IMR-90 (cell line): ENCODE measurements at regions not wholly inside any gene's neighbourhood (a gene's known extent, or its start where the extent isn't known, plus 50 kb on each side); places are given as distances from the start of the nearest gene placed in this dataset.

Experiments used
- ATAC-seq: fragments of 200-7000 bp; cut with Tn5 transposase; 2 replicates; pipeline ENCODE4 v1.9.1; 2020; ENCODE audit warnings: low read depth, mild to moderate bottlenecking, moderate library complexity
- BruUV-seq: library from RNA; stranded (reverse); fragments of 400-500 nt; replicated peaks from 2 replicates; lab custom pipeline; 2021; lab: Mats Ljungman, UMichigan
- CTCF ChIA-PET: fragments of 300-600 bp; formaldehyde crosslinking; extraction: SDS; loops from one replicate; lab custom pipeline; 2021; ENCODE audit warnings: antibody characterized with exemption; lab: Yijun Ruan, JAX
- POLR2A ChIA-PET: fragments of 300-600 bp; sonication (Branson Sonifier 250); formaldehyde crosslinking; loops from one replicate; lab custom pipeline; 2022; ENCODE audit warnings: antibody characterized with exemption; ENCODE audit not compliant: unreplicated experiment; lab: Charles Lee
- DNase-seq: peaks from one replicate; pipeline ENCODE4 v3.0.0; 2013
- H2AFZ ChIP-seq: replicated peaks from 2 replicates; pipeline ENCODE3; 2013; ENCODE audit warnings: low read length, mild to moderate bottlenecking; ENCODE audit not compliant: poor library complexity
- H2AK5ac ChIP-seq: 2 replicates; pipeline ENCODE4 v1.6.1; 2013; ENCODE audit warnings: low read depth, low read length, inconsistent platforms
- H2AK9ac ChIP-seq: replicated peaks from 2 replicates; pipeline ENCODE3; 2013; ENCODE audit warnings: mild to moderate bottlenecking, low read depth, low read length, moderate library complexity; ENCODE audit not compliant: poor library complexity
- H2BK120ac ChIP-seq: 2 replicates; pipeline ENCODE4 v1.6.1; 2013; ENCODE audit warnings: low read depth, low read length, inconsistent platforms
- H2BK15ac ChIP-seq: 3 replicates; pipeline ENCODE4 v1.6.1; 2013; ENCODE audit warnings: low read depth, low read length, inconsistent platforms
- H2BK20ac ChIP-seq: 2 replicates; pipeline ENCODE4 v1.6.1; 2013; ENCODE audit warnings: low read depth, mild to moderate bottlenecking, inconsistent platforms, low read length, moderate library complexity
- H2BK5ac ChIP-seq: 2 replicates; pipeline ENCODE4 v1.6.1; 2013; ENCODE audit warnings: mild to moderate bottlenecking, low read depth, low read length, inconsistent platforms; ENCODE audit not compliant: poor library complexity, severe bottlenecking
- H3K14ac ChIP-seq: replicated peaks from 2 replicates; pipeline ENCODE4 v1.6.1; 2013; ENCODE audit warnings: low read depth, low read length, inconsistent platforms
- H3K18ac ChIP-seq: 2 replicates; pipeline ENCODE4 v1.6.1; 2013; ENCODE audit warnings: low read depth, low read length, control low read depth
- H3K23ac ChIP-seq: 2 replicates; pipeline ENCODE4 v1.6.1; 2013; ENCODE audit warnings: low read depth, low read length, inconsistent platforms
- H3K27ac ChIP-seq: 2 replicates; pipeline ENCODE4 v1.5.1; 2013; ENCODE audit warnings: mild to moderate bottlenecking, control low read depth, low read length; ENCODE audit not compliant: insufficient read depth
- H3K27me3 ChIP-seq: 2 replicates; pipeline ENCODE4 v1.6.1; 2013; ENCODE audit warnings: low read length; ENCODE audit not compliant: control insufficient read depth, insufficient read depth
- H3K36me3 ChIP-seq: 2 replicates; pipeline ENCODE4 v1.6.1; 2013; ENCODE audit warnings: low read length, mixed read lengths; ENCODE audit not compliant: control insufficient read depth, insufficient read depth
- H3K4ac ChIP-seq: 2 replicates; pipeline ENCODE4 v1.6.1; 2013; ENCODE audit warnings: low read depth, low read length, inconsistent platforms
- H3K4me1 ChIP-seq: 2 replicates; pipeline ENCODE4 v1.6.1; 2013; ENCODE audit warnings: low read length, mixed read lengths; ENCODE audit not compliant: control insufficient read depth, insufficient read depth
- H3K4me2 ChIP-seq: 2 replicates; pipeline ENCODE4 v1.6.1; 2013; ENCODE audit warnings: low read depth, mild to moderate bottlenecking, control low read depth, low read length, moderate library complexity
- H3K4me3 ChIP-seq: 2 replicates; pipeline ENCODE4 v1.5.1; 2013; ENCODE audit warnings: low read depth, mild to moderate bottlenecking, control low read depth, low read length, moderate library complexity; ENCODE audit not compliant: insufficient read depth
- H3K56ac ChIP-seq: 2 replicates; pipeline ENCODE4 v1.6.1; 2013; ENCODE audit warnings: low read length, inconsistent platforms; ENCODE audit not compliant: insufficient read depth; ENCODE audit errors: extremely low read depth
- H3K79me1 ChIP-seq, 2 experiments: 2 replicates each; pipeline ENCODE4 v1.6.1; 2013; ENCODE audit warnings: low read length in 2 of 2, inconsistent platforms in 1 of 2, low read depth in 1 of 2
- H3K9ac ChIP-seq: 2 replicates; pipeline ENCODE4 v1.6.1; 2013; ENCODE audit warnings: low read depth, low read length, control low read depth
- H3K9me1 ChIP-seq: 2 replicates; pipeline ENCODE4 v1.6.1; 2013; ENCODE audit warnings: low read length, inconsistent platforms; ENCODE audit not compliant: insufficient read depth
- H3K9me3 ChIP-seq: 2 replicates; pipeline ENCODE4 v1.6.1; 2013; ENCODE audit warnings: low read length; ENCODE audit not compliant: control insufficient read depth, insufficient read depth
- H4K20me1 ChIP-seq: 2 replicates; pipeline ENCODE4 v1.6.1; 2013; ENCODE audit warnings: low read length, inconsistent platforms; ENCODE audit not compliant: insufficient read depth
- H4K5ac ChIP-seq: 2 replicates; pipeline ENCODE4 v1.6.1; 2013; ENCODE audit warnings: mild to moderate bottlenecking, low read depth, low read length, control low read depth
- H4K8ac ChIP-seq, 2 experiments: 2 replicates each; pipeline ENCODE4 v1.6.1; 2013; ENCODE audit warnings: low read depth in 2 of 2, low read length in 2 of 2, control low read depth in 1 of 2, inconsistent platforms in 1 of 2
- H4K91ac ChIP-seq: 2 replicates; pipeline ENCODE4 v1.6.1; 2013; ENCODE audit warnings: low read depth, low read length, inconsistent platforms; ENCODE audit not compliant: insufficient read depth
- CHD1 ChIP-seq: IDR thresholded peaks from 2 replicates; pipeline ENCODE4 v1.6.1; 2012; ENCODE audit warnings: low read depth, low read length, improper control_type of control experiment
- USF2 ChIP-seq: fragments of 150-350 bp; IDR thresholded peaks from 2 replicates; pipeline ENCODE4 v1.6.1; 2017; ENCODE audit warnings: mild to moderate bottlenecking, antibody characterized with exemption, low read length, low read depth
- WGBS, 2 experiments: methylation state at CpG; one replicate each; pipeline versions ENCODE4 v1.1.5 to v1.1.7; 2013; ENCODE audit warnings: missing lambda C conversion rate in 2 of 2; ENCODE audit not compliant: insufficient read length in 1 of 2; ENCODE audit errors: extremely low coverage in 2 of 2; 5-methylcytosine and 5-hydroxymethylcytosine counted together
- dilution Hi-C: fragments of 300-500 bp; cut with HindIII; formaldehyde crosslinking; loops from one replicate; pipeline ENCODE4 v1.14.3; 2018; ENCODE audit warnings: low sequenced_read_pairs; ENCODE audit not compliant: unreplicated experiment
- in situ Hi-C: fragments of 300-500 bp; cut with MboI; formaldehyde crosslinking; loops from 3 replicates; pipeline ENCODE4 v1.14.3; 2019; ENCODE audit warnings: low sequenced_read_pairs, inconsistent platforms, mixed read lengths
- intact Hi-C: fragments of 100-400 bp; cut with micrococcal nuclease; formaldehyde crosslinking; loops from 2 replicates; pipeline ENCODE4 v1.10.0; 2022

GRCh38 chr5:124873713-124874112 lies 127.3 kb upstream of the ZNF608 start:
- no CpG with 5 or more reads among the region's 3 CpGs for WGBS, 2 experiments
- DNase-seq (no peak), ATAC-seq (no peak)
- no peak overlapping the region for H2BK120ac ChIP-seq
- intact Hi-C loops (no loop called here), dilution Hi-C loops (no loop called here), in situ Hi-C loops (no loop called here)
- H3K27me3 ChIP-seq, result no peaks in the 10 kb centered on the region
- H3K4me3 ChIP-seq, result no peak overlapping the region
- no peak overlapping the region for H4K91ac ChIP-seq
- no peak overlapping the region for H3K27ac ChIP-seq
- H3K4ac ChIP-seq, result no peak overlapping the region
- no peak overlapping the region for H2AK5ac ChIP-seq
- BruUV-seq, result no TSS peak
- no peaks in the 10 kb centered on the region for H3K9me1 ChIP-seq
- H2BK15ac ChIP-seq, result no peak overlapping the region
- TF ChIP-seq CHD1 (no peak), USF2 (no peak)
- H3K79me1 ChIP-seq, result no peaks in the 10 kb centered on the region
- no peak overlapping the region for H3K56ac ChIP-seq
- H3K36me3 ChIP-seq, result no peaks in the 10 kb centered on the region
- no peak overlapping the region for H2AK9ac ChIP-seq
- H3K23ac ChIP-seq, result no peak overlapping the region
- H4K5ac ChIP-seq, result no peak overlapping the region
- no peak overlapping the region for H2BK20ac ChIP-seq
- POLR2A ChIA-PET, result no interaction called here
- no peak overlapping the region for H2AFZ ChIP-seq
- no peaks in the 10 kb centered on the region for H3K9me3 ChIP-seq
- CTCF ChIA-PET, result no interaction called here
- H4K8ac ChIP-seq, result no peak overlapping the region
- H3K18ac ChIP-seq, result no peak overlapping the region
- H3K14ac ChIP-seq, result no peak overlapping the region
- no peak overlapping the region for H3K4me2 ChIP-seq
- H4K20me1 ChIP-seq, result no peaks in the 10 kb centered on the region
- H3K9ac ChIP-seq, result no peak overlapping the region
- H2BK5ac ChIP-seq, result no peak overlapping the region
- H3K4me1 ChIP-seq, result peaks cover 2% of the 10 kb centered on the region; the same call in 1 of the 2 replicates
